Right kidney (tissue), 1 donor: ENCODE measurements at regions not wholly inside any gene's neighbourhood (a gene's known extent, or its start where the extent isn't known, plus 50 kb on each side); places are given as distances from the start of the nearest gene placed in this dataset.

Experiments
- DNase-seq: peaks from one replicate; pipeline ENCODE4 v3.0.0-alpha.2; 2016

DNA sequence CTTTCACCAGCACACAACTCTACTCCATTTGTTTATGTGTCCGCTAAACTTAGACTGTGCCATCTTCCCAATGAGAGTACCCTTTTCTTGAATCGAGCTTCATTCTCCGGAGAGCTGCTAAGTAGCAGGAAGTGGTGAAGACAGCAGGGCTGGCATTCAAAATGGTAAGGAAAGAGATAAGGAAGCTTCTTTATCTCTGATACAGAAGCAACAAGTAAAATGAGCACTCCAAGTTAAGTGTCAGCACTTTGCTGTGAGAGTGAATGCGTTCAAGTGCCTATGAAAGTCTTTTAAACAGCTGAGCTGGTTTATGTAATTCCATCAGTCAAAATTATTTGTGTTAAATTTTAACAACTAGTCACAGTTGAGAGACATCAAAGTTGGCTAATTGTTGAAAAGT lies 386.8 kb upstream of the PTPRD start:
- no peak for DNase-seq

DNA sequence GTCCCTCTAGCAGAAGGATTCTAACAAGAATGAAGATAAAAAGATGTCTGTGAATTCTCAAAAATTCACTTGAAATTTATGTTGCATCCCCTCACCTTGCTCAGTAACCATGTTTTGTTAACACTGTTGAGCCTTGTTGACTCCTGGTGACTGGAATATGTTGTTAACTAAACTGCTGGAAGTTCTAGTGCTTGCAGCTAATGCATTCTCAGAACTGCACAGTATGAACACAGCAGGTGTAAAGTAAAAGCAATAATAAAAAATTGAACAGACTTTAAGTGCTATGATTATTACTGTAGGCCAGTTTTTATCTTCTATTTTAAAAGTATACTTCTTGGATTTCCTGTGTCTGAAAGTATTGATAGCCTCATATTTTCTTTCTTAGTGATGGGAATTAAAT lies 388.7 kb upstream of the PTPRD start:
- no peak for DNase-seq

DNA sequence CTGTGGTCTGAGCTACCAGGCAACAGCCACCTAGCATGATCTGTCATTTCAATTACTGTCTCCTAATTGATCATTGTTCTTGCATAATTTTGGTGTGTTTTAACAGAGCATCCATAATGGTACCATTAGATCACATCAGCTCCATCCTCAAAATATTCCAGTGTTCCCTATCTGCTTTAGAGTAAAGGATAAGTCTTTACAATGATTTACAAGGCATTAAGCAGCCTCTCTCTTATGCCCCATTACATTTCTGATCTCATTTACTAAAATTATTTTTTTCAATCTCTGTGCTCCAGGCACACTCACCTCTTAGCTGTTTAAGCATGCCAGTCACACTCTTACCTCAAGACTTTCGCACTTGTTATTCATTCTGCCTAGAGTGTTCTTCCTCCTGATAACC lies 389.9 kb upstream of the PTPRD start:
- DNase-seq: no peak

DNA sequence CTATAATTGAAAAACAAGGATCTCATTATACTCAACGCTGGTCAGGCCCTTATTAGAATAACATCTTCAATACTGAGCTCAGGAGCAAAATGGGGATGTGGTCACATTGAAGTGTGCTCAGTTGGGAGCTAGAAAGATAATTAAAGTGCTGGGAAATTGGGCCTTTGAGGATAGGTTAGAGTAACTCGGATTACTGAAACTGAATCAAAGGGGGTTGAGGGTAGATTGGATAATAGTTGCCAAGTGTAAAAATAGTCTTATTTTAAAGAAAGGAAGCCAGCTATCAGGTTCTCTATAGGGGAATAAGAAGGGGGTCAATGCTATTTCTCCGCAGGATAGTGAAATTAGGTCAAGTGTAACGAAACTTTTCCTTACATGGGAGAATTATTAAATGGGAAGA lies 391.0 kb upstream of the PTPRD start:
- DNase-seq: no peak

DNA sequence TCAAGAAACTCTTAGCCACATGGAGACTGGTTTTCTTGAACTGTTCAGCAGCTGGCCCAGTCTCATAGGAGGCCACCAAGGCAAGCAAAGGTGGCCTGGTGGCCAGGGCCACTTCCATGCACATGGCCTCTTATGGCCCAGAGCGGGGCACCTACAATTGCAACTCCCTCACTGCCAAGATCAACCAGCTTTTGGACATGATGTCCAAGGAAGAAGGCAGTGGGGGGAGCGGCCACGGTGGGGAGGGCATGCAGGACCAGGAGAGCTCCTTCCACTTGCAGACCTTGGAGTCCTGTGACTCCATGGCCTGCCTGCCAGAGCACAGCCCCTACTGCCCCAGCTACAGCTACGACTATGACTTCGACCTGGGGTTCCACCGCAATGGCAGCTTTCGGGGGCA lies 398.9 kb upstream of the PTPRD start:
- DNase-seq: no peak

DNA sequence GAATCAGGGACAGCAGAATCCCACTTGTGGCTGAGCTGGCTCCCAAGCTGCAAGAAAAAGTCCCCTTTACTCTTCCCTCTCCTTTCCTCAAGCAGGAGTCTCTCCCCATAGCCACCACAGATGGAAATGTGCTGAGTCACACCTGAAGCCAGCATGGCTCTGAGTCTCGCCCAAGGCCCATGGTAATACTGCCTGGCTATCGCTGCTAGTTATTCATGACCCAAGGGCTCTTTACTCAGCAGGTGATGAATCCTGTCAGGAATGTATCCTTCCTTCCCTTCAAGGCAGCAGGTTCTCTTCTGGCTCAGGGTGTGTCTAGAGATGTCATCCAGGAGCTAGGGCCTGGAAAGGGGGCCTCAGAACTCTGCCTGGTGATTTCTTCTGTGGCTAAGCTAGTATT lies 403.3 kb upstream of the PTPRD start:
- DNase-seq: no peak

DNA sequence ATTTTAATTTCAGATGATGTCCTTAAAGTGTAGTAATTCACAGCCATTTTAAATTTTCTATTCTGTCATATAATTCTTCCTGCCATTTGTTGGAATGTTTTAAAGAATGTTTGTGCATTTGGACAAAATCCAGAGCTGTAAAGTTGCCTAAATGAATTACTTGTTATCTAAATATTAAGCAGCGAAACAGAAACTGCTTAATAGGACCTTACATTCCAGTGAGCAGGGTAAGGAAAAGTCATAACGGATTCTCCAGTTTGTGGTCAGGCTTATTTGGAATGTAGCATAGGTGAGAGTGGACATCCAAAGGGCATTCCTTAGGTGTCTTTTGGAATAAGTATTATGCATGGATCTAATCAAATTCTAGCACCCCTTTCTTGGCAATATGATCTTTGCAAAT lies 410.4 kb upstream of the PTPRD start:
- DNase-seq: no peak

DNA sequence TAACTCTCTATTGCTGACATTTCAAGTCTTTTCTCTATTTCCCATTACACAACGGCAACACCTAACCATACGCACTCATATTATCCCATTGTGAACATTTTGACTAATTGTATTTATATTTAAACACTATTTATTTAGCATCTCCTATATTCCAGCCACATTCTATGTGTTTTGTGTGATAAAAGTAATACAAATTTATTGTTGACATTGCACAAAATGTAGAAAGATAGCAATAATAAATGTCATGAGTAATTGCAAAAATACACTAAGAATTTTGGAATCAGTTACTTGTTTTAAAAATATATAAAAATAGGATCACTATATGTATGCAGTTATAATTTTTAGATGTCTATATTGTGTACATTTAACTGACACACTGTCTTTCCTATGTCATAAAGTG lies 413.0 kb upstream of the PTPRD start:
- DNase-seq: no peak

DNA sequence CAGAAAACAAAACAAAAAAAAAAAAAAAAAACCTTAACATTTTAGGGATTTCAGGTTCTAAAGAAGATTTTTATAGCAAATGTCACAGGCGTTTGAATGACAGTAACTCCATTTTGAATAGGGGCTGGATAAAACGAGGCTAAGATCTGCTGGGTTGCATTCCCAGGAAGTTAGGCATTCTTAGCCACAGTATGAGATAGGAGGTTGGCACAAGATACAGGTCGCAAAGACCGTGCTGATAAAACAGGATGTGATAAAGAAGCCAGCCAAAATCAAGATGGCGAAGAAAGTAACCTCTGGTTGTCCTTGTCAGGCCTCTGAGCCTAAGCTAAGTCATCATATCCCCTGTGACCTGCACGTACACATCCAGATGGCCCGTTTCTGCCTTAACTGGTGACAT lies 425.6 kb upstream of the PTPRD start:
- no peak for DNase-seq

DNA sequence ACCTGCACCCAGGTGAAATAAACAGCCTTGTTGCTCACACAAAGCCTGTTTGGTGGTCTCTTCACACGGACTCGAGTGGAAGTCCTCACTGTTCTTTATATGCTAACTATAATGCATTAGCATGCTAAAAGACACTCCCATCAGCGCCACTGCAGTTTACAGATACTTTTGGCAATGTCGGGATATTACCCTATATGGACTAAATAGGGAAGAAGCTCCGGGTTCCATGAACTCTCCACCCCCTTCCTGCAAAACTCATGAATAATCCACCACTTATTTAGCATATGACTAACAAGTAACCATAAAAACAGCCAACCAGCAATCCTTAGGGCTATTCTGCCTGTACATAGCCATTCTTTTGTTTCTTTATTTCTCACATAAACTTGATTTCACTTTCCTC lies 426.2 kb upstream of the PTPRD start:
- no peak for DNase-seq

DNA sequence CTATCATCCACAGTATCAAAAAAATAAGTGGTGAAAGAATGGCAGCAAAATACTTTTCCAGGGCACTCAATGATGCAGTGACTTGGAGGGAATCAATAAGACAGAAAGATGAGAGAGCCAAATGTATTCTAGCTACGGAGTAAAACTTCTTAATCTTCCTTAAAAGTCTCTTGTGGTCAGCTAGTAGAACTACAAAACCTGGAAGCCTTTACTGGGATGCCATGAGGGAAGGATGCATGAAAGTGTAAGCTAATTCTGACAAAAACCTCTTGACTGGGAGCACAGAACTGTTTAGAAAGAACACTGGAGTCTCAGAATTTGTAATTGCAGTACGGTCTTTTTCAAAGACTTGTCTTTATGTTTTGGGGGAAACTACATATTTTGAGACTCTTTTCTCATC lies 432.8 kb upstream of the PTPRD start:
- DNase-seq: no peak

DNA sequence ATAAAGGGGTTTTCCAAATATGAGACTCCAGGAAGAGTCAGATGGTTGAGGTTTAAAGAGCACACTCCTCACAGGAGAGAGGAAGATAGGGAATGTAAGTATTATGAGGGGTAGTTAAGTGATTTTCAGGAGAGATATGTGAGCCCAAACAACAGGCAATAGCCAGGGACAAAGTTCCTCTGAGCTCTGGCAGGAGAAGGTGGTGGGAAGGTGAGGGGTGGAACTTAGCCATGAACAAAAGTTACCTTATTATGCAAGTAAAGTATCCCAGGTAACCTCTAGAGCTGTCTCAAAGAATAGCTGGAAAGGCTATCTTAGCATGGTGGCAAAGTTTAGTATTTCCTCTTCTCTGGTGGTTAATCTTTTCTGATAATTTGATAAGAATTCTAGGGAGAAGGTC lies 450.5 kb upstream of the PTPRD start:
- no peak for DNase-seq

DNA sequence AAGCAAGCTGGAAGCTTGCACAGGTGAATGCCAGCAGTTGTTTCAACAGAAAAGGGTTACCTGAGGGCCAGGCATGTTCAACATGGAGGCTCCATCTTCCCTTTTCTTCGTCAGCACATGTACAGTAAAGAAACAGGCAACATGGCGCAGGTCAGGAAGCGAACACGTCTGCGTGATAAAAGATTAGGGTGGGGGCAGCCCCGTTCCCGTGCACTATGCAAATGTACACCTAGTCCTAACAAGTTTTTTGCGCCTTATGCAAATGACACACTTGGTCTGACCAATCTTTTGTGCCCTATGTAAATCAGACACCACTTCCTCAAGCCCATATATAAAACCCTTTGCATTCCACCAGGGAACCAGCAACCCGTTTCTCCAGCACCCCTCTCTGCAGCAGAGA lies 452.1 kb upstream of the PTPRD start:
- no peak for DNase-seq

DNA sequence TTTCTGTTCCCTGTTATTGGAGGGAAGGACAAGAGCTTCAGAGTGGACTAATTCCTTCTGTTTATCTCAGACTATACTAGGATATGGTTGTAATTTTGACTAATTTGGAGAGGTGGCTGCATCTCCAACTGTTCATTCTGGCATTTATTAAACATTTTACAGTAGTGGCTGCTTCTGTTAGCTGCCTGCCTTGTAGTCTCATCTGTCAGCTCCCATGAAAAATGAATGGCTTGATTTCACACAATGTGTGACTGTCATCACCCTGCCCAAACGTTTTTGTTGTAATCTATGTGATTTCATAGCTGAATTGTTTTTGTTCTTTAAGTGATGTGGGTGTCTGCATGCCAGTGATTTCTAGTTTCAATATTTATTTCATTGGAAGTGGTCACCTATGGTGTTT lies 459.4 kb upstream of the PTPRD start:
- no peak for DNase-seq

DNA sequence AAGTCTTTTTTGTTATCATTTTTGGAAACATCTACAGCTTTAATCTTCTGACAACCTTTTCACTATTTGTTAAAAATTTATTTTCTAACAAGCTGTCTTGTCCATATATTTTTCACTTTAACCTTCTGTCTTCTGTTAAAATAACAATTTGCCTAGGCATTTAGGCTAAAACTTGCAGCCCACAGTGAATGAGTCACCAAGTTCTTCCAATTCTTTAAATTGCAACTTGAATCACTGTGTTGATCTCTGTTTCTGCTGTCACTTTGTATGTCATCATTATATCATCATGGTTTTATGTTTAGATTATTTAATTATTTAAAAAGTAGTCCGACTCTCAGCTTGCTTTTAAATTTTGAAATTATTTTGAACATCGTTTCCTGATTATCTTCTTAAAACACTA lies 473.8 kb upstream of the PTPRD start:
- DNase-seq: no peak

DNA sequence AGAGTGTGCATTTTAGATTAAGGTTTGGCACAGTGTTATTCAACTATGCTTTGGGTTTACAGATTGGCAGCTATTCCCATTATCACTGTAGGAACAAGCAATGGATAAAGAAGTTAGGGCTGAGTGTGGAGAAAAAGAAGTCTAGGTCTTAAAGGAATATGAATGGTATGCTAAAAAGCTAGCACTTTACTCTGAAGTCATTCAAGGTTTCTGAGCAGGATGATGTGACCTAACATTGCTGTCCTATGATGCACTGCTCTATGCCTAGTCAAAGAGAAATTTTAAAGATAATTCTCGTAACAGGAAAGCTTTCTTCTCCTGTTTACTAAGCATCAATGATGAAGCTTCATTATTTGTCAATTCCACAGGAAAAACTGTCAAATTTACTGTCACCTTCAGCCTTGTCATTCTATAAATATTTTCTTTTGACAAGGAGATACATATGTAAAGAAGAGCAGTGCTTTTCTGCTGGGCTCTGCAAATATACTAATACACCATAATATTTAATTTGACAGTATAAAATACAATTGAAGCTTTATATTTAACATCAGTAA lies 476.1 kb upstream of the PTPRD start:
- no peak for DNase-seq

DNA sequence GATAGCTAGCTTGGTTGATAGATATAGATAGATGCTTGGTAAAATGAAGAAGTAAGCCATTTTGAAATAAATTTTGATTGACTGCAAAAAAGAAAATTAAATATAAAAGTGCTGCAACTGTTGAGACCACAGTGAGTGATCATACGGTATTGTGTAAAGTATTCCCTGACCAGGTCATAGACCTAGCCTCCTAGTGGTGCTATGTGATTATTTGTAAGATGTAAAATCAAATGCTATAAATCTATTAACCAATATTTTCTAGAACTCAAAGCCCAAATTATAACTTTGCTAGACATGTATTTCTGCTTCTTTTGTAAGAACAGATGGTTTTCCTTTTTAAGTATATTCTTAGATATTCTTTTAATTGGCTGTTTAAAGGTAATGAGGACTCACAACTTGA lies 480.2 kb upstream of the PTPRD start:
- DNase-seq: no peak

DNA sequence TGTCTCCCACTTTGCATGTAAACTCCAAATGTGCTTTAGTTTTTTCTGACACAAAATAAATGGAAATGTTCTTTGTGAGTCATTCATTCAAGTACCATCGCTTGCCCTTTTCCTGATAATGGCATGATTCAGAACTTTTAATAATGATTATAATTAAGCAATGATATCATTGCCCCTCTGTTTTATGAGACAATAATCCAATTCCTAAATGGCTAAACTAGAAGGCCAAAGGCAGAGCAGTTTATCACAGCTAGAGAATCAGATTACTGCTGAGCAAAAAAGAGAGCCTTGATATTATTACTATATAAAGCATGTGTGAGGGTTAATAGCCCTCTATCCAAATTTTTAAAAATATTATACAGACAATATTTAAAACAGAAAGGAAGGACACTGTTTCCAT lies 484.2 kb upstream of the PTPRD start:
- DNase-seq: no peak

DNA sequence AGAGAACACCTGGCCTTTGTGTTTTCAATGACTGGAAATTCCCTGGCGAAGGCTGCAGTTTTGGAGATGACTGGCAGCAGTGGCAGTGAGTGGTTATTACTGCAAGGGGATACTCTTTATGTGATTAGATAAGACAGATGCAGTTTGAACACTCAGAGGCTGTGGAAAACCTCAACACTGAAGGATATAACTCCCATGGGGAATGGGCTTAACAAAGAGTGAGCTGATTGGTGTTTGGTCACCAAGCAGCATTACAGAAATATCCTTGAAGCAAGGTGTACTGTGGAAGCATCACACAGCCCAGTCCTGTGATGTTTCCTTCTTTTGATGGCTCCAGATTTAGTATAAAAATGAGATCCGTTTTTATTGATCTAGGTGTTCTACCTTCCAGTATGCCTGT lies 490.7 kb upstream of the PTPRD start:
- DNase-seq: no peak

DNA sequence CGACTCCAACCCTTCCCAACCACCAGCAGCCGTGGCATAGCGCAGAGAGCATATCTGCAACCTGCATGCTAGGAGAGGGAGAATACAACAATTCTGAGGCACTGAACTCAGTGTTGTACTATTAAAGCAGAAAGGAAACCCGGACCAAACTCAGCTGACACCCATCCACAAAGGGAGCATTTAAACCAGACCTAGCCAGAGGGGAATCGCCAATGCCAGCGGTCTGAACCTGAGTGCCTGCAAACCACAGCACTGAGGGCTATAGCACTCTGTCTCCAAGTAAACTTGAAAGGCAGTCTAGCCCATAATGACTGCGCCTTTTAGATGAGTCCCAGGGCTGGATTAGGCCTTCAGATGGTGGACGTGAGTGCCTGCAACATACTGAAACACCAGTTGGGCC lies 494.4 kb upstream of the PTPRD start:
- DNase-seq: no peak

DNA sequence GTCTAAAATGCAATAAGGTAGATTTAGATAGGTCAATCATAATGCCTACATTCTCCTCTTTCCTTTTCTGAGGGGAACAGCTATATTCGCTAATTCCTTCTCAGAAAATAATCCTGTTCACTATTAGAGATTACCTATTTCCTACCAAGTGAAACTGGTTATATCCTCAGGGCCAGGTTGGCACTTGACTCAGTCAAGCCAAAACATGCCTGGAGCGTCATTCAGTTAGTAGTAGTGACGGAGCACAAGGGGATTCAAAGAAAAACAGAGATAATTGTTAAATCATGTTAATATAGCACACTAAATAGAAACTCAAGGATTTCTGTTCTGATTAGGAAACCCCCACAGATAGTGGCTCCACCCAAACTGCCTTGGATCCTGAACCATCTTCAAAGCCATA lies 515.4 kb upstream of the PTPRD start:
- no peak for DNase-seq

DNA sequence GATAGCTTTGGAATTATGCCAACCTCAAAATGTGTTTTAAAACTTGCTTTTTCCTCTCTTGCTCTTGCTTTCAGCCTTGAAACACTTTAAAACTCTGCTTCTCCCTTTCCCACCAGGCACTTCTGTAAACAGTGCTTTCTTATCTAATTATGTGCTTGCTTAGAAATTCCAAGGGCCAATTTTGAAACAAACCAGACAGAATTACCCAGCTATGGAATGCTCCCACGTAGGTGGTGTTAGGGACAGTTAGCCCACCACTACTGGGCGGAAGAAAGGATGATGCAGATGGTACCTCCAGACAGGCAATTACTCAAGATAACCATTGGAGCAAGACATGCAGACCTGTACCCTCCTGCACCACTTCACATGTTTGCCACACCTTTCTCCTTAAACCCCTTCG lies 523.0 kb upstream of the PTPRD start:
- DNase-seq: no peak

DNA sequence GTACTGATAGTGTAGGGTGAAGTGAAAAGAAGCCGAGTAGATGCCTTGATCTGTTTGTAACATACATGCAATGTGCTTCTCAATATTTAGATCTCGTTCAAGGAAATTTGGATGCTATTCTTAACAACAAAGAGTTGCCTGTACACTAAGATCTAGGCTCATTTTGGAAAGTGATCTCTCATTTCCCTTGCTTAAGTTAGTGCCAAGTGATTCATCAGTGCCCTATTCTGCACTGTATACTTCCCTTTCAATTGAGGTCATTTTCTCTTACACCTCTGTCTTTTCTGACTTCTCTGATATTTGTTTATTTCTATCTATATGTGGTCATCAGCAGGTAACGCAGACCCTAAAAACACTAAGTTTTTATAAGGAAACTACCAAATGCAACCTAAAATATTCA lies 528.6 kb upstream of the PTPRD start:
- no peak for DNase-seq

DNA sequence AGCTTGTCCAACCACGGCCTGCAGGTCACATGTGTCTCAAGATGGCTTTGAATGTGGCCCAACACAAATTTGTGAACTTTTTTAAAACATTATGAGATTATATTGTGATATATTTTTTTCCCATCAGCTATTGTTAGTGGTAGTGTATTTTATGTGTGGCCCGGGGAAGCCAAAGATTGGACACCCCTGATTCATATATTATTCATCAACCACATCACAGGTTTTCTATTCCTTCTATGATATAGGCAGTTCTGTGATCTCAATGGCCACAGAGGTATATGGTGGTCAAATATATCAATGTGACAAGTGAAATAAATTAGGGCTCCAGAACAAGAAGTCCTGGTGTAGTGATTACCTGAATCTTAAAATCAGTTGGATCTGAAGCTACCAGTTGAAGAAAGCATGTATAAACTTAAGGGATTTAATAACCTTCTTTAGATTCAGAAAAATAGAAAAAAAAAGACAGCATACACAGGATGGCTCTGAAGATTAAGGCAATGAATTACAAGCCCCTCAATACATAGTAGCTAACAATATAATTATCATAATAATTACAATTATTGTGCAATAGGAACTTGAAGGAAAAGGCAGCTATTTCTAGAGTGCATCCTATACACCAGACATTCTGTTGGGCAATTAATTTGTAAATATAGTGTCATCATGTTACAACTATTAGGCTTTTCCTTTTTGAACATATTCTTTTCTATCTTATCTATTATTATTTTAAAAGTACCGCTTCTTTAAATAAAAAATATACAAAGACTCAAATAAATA lies 530.4 kb upstream of the PTPRD start:
- DNase-seq: no peak

DNA sequence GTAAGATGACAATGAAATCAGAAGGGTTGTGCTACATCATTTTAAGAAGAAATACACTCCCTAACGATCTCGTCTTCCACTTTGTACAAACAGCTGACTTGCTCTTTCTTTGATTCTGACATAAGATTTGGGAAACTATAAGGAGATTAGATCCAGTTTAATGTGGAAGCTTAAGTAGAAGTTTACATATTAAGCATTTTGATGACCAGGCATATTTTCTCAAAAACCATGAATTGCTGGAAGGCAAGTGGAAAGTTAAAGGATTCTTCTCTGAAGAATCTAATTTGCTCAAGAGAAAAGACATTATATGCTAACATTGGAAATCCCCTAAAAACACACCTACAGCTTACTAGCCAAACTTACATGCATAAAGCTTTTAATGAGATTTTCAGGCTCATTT lies 531.9 kb upstream of the PTPRD start:
- no peak for DNase-seq
